Activated CD8-positive, alpha-beta T cell treated with anti-CD3 and anti-CD28 coated beads for 36 hours (primary cell): ENCODE measurements at regions not wholly inside any gene's neighbourhood (a gene's known extent, or its start where the extent isn't known, plus 50 kb on each side); places are given as distances from the start of the nearest gene placed in this dataset.

Source experiments
- ATAC-seq: fragments of 200-7000 bp; cut with Tn5 transposase; one replicate; pipeline ENCODE4 v1.10.0; 2021; ENCODE audit warnings: mild to moderate bottlenecking, moderate library complexity
- CTCF ChIA-PET: fragments of 350-600 bp; sonication (Branson Sonifier 250); formaldehyde crosslinking; loops from one replicate; lab custom pipeline; 2021; ENCODE audit warnings: antibody characterized with exemption; lab: Charles Lee
- POLR2A ChIA-PET: fragments of 350-600 bp; sonication (Branson Sonifier 250); formaldehyde crosslinking; loops from one replicate; lab custom pipeline; 2021; ENCODE audit warnings: antibody characterized with exemption; lab: Charles Lee
- DNase-seq: peaks from one replicate; pipeline ENCODE4 v3.0.0-alpha.2; 2020
- H3K27ac Mint-ChIP-seq: one replicate; pipeline ENCODE4 v1.8.0; 2021; ENCODE audit warnings: mild to moderate bottlenecking, mixed read lengths
- H3K27me3 Mint-ChIP-seq: one replicate; pipeline ENCODE4 v1.8.0; 2021; ENCODE audit warnings: mixed read lengths
- H3K36me3 Mint-ChIP-seq: one replicate; pipeline ENCODE4 v1.8.0; 2021; ENCODE audit warnings: low read depth, mixed read lengths
- H3K4me1 Mint-ChIP-seq: one replicate; pipeline ENCODE4 v1.8.0; 2021; ENCODE audit warnings: low read depth, mixed read lengths
- H3K4me3 Mint-ChIP-seq: one replicate; pipeline ENCODE4 v1.8.0; 2021; ENCODE audit warnings: mild to moderate bottlenecking, moderate library complexity, mixed read lengths
- H3K9me3 Mint-ChIP-seq: one replicate; pipeline ENCODE4 v1.8.0; 2021; ENCODE audit warnings: mixed read lengths
- intact Hi-C: fragments of 100-400 bp; cut with micrococcal nuclease; formaldehyde crosslinking; loops from one replicate; pipeline ENCODE4 v1.10.0; 2022
- TF ChIP-seq, protein P1 (sequence below): fragments of 200-600 bp; IDR thresholded peaks from one replicate; pipeline ENCODE4 v1.8.0; 2022; ENCODE audit warnings: antibody characterized with exemption, mild to moderate bottlenecking

DNA sequence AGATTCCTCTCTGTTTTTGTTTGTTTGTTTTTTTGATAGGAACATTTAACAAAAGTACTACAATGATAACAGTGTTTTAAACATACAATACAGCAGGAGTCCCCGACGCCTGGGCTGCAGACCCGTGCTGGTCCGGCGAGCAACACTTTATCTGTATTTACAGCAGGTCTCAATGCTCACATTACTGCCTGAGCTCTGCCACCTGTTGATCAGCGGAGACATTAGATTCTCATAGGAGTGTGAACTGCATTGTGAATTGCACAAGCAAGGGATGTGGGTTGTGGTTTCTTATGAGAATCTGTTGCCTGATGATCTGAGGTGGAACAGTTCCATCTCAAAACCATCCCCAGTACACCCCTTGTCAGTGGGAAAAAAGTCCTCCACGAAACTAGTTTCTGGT, 1068.5 kb upstream of the CDH10 start:
- Mint-ChIP-seq H3K36me3 (no peaks in the 10 kb centered on the region), H3K4me3 (no peak overlapping the region), H3K27me3 (no peaks in the 10 kb centered on the region), H3K9me3 (peaks cover 12% of the 10 kb centered on the region), H3K27ac (no peak overlapping the region), H3K4me1 (no peaks in the 10 kb centered on the region)
- ATAC-seq: no peak
- CTCF ChIA-PET: no interaction called here
- no peak for DNase-seq
- POLR2A ChIA-PET: no interaction called here
- intact Hi-C loops: no loop called here
- TF ChIP-seq, protein P1, sequence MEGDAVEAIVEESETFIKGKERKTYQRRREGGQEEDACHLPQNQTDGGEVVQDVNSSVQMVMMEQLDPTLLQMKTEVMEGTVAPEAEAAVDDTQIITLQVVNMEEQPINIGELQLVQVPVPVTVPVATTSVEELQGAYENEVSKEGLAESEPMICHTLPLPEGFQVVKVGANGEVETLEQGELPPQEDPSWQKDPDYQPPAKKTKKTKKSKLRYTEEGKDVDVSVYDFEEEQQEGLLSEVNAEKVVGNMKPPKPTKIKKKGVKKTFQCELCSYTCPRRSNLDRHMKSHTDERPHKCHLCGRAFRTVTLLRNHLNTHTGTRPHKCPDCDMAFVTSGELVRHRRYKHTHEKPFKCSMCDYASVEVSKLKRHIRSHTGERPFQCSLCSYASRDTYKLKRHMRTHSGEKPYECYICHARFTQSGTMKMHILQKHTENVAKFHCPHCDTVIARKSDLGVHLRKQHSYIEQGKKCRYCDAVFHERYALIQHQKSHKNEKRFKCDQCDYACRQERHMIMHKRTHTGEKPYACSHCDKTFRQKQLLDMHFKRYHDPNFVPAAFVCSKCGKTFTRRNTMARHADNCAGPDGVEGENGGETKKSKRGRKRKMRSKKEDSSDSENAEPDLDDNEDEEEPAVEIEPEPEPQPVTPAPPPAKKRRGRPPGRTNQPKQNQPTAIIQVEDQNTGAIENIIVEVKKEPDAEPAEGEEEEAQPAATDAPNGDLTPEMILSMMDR: no peak

DNA sequence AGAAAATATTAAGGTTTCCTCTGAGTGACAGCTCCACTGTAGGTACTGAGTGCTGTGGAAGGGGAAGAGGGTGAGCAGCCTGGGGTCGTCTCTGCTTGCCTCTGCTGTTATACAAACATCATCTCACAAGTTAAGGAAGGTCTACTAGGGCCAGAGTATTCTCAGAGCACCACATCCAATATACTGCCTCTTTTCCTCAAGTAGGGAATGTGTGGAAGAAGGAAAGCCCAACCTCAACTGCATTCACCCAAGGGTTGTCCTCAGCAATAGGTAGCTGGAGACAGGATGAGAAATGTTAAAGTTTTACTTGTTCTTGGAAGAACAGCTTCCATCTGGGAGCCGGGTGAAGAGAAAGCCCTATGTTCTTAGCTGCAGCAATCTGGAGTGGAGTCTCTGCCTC, 1062.3 kb upstream of the CDH10 start:
- no peak overlapping the region for H3K27ac Mint-ChIP-seq
- intact Hi-C loops: no loop called here

GRCh38 chr5:25701936-25702335, 1057.2 kb upstream of the CDH10 start:
- ATAC-seq: no peak
- CTCF ChIA-PET: no interaction called here

More for the DNA sequence above, 1062.3 kb upstream of the CDH10 start:
- no peak overlapping the region for H3K4me3 Mint-ChIP-seq
- peaks cover 15% of the 10 kb centered on the region for H3K9me3 Mint-ChIP-seq
- CTCF ChIA-PET: no interaction called here
- H3K27me3 Mint-ChIP-seq: no peaks in the 10 kb centered on the region
- DNase-seq: no peak
- no peak for ATAC-seq
- POLR2A ChIA-PET: interaction anchor here (0.5 kb wide), 1 partner anchor 10 kb away, joined by 3 read pairs; no protein-coding TSS in a partner anchor
- no peaks in the 10 kb centered on the region for H3K4me1 Mint-ChIP-seq
- TF ChIP-seq, protein P1: no peak
- H3K36me3 Mint-ChIP-seq: no peaks in the 10 kb centered on the region

GRCh38 chr5:25694801-25695200, 1050.0 kb upstream of the CDH10 start:
- Mint-ChIP-seq H3K36me3 (no peaks in the 10 kb centered on the region), H3K9me3 (peaks cover 2% of the 10 kb centered on the region), H3K4me1 (no peaks in the 10 kb centered on the region), H3K27me3 (no peaks in the 10 kb centered on the region), H3K4me3 (no peak overlapping the region), H3K27ac (no peak overlapping the region)
- intact Hi-C loops: no loop called here
- DNase-seq (no peak), ATAC-seq (no peak)
- ChIA-PET CTCF (no interaction called here), POLR2A (no interaction called here)
- TF ChIP-seq, protein P1: no peak

More at GRCh38 chr5:25701936-25702335, 1057.2 kb upstream of the CDH10 start:
- Mint-ChIP-seq H3K4me3 (no peak overlapping the region), H3K27ac (no peak overlapping the region), H3K9me3 (peaks cover 7% of the 10 kb centered on the region), H3K36me3 (no peaks in the 10 kb centered on the region), H3K27me3 (no peaks in the 10 kb centered on the region), H3K4me1 (no peaks in the 10 kb centered on the region)
- intact Hi-C loops: no loop called here
- no peak for DNase-seq
- POLR2A ChIA-PET: no interaction called here
- TF ChIP-seq, protein P1: no peak

DNA sequence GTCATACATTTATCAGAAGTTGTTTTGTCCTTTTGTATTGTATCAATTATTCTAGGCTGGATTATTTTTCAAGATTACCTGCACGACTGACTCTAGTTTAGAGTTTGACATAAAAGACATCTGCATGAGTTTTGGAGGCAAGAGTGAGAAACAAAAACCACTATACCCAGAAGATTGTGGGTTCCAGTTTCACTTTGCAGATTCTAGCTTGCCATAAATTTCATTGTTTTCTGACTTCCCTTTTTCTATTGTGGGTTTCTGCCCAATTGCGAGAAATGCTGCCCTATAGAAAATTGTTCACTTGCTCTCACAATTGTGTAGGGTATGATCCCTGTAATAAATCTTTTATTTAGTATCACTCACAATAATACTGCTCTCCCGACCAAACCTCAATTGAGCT, 1043.4 kb upstream of the CDH10 start:
- TF ChIP-seq, protein P1: no peak
- H3K27me3 Mint-ChIP-seq: no peaks in the 10 kb centered on the region

More for the DNA sequence above, 1043.4 kb upstream of the CDH10 start:
- POLR2A ChIA-PET: no interaction called here
- no peaks in the 10 kb centered on the region for H3K36me3 Mint-ChIP-seq
- H3K4me3 Mint-ChIP-seq: no peak overlapping the region
- DNase-seq (no peak), ATAC-seq (no peak)
- intact Hi-C loops: no loop called here
- no peaks in the 10 kb centered on the region for H3K4me1 Mint-ChIP-seq
- H3K9me3 Mint-ChIP-seq: peaks cover 2% of the 10 kb centered on the region
- CTCF ChIA-PET: no interaction called here
- H3K27ac Mint-ChIP-seq: no peak overlapping the region
